GM18502 (cell line): ENCODE measurements at regions not wholly inside any gene's neighbourhood (a gene's known extent, or its start where the extent isn't known, plus 50 kb on each side); places are given as distances from the start of the nearest gene placed in this dataset.
A peak's percentile ranks its signal among the peaks of the same experiment; 100 is the strongest.
"Not testable (repeated sequence)": the region's sequence is repeated elsewhere in the genome, so short reads cannot be mapped to it uniquely, and the experiment has no call there.

Experiments used
- ATAC-seq: cut with Tn5 transposase; IDR thresholded peaks from one replicate; pipeline ENCODE4 v1.9.1; 2021; ENCODE audit warnings: mild to moderate bottlenecking; ENCODE audit not compliant: unreplicated experiment, poor library complexity

- no peak for ATAC-seq
Measured at GRCh38 chr1:147072482-147073432, 99.5 kb downstream of the PRKAB2 start.

- no peak for ATAC-seq
Measured at GRCh38 chr1:147071142-147071541, 101.1 kb downstream of the PRKAB2 start.

- ATAC-seq, result no peak
Measured at GRCh38 chr1:147062956-147063355, 109.3 kb downstream of the PRKAB2 start.

GRCh38 chr1:147061880-147062279, 110.4 kb downstream of the PRKAB2 start:
- ATAC-seq, result not testable (repeated sequence)

GRCh38 chr1:147053269-147053668, 115.1 kb downstream of the NBPF12 start:
- ATAC-seq, result no peak

- no peak for ATAC-seq
Measured at GRCh38 chr1:147052677-147053076, 114.6 kb downstream of the NBPF12 start.

- no peak for ATAC-seq
Measured at GRCh38 chr1:147052143-147052542, 114.0 kb downstream of the NBPF12 start.

- no peak for ATAC-seq
Measured at GRCh38 chr1:147051136-147051535, 113.0 kb downstream of the NBPF12 start.

GRCh38 chr1:147050654-147051053, 112.5 kb downstream of the NBPF12 start:
- ATAC-seq, result no peak

GRCh38 chr1:147046863-147047394, 108.8 kb downstream of the NBPF12 start:
- peak; percentile 71 for ATAC-seq

- ATAC-seq, result peak; percentile 57
Measured at GRCh38 chr1:147046189-147046862, 108.2 kb downstream of the NBPF12 start.
